ENCODE measurements at regions not wholly inside any gene's neighbourhood (a gene's known extent, or its start where the extent isn't known, plus 50 kb on each side); places are given as distances from the start of the nearest gene placed in this dataset.

DNA sequence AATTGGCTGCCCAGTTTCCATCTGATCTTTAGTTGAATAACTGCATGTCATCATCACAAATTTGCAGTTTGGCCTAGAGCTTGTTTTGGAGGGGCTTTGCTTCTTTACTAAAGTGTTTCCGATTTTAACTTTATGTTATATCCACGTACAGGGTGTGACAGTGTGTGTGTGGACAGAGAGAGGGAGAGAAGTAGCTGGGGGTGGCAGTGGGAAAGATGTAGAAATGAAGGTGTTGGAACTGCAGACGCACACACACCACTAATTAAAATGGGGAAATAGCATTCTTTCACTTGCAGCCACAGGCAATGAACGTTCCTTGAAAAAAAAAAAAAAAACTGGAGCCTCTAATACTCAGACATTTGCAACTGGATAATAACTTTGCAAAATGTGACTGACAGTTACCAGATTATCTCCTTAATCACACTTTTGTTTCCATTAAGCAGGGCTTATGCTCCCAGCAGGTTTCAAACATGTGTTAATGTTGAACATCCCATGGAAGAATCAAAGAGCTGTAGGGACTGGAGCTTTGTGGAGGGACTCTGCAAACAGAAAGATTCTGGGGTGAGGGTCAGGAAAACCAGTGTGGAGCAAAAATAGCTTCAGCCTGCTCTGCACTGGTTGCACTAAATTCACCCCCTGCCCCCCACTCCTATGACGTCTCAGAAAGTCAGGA, 238.1 kb upstream of the TENM4 start:
- in situ Hi-C loops (cut with MboI; ENCODE audit: low sequenced_read_pairs) = no loop called here
- Histone ChIP-seq H3K79me1 (ENCODE audit: low read depth in 1 of 2, low read length in 2 of 2) (no peaks in the 10 kb centered on the region), H4K5ac (ENCODE audit: low read depth, low read length) (no peak overlapping the region), H3K4me1 (ENCODE audit: control insufficient read depth, insufficient read depth, low read length) (no peaks in the 10 kb centered on the region), H3K4me3 (ENCODE audit: insufficient read depth, low read depth, low read length) (no peak overlapping the region), H4K8ac (ENCODE audit: low read depth in 2 of 2, low read length in 2 of 2) (no peak overlapping the region), H2BK20ac (ENCODE audit: low read depth, low read length) (no peak overlapping the region), H3K9me3 (ENCODE audit: control insufficient read depth, insufficient read depth, low read length) (no peaks in the 10 kb centered on the region), H3K56ac (ENCODE audit: extremely low read depth, insufficient read depth, low read length) (no peak overlapping the region), H4K20me1 (ENCODE audit: insufficient read depth, low read length) (no peaks in the 10 kb centered on the region), H3K4ac (ENCODE audit: low read depth, low read length) (no peak overlapping the region), H3K27ac (ENCODE audit: insufficient read depth, low read length) (no peak overlapping the region), H2AK9ac (replicated peaks; ENCODE audit: low read depth, low read length, poor library complexity) (no peak overlapping the region), H3K9me1 (ENCODE audit: insufficient read depth, low read length) (no peaks in the 10 kb centered on the region), H3K18ac (ENCODE audit: low read depth, low read length) (no peak overlapping the region), H2BK120ac (ENCODE audit: low read depth, low read length) (no peak overlapping the region), H2AFZ (replicated peaks; ENCODE audit: low read length, poor library complexity) (no peak overlapping the region), H2AK5ac (ENCODE audit: low read depth, low read length) (no peak overlapping the region), H3K23ac (ENCODE audit: low read depth, low read length) (no peak overlapping the region), H3K14ac (replicated peaks; ENCODE audit: low read depth, low read length) (no peak overlapping the region), H2BK15ac (ENCODE audit: low read depth, low read length) (no peak overlapping the region), H3K4me2 (ENCODE audit: low read depth, low read length) (no peak overlapping the region), H3K27me3 (ENCODE audit: control insufficient read depth, insufficient read depth, low read length) (no peaks in the 10 kb centered on the region), H3K36me3 (ENCODE audit: control insufficient read depth, insufficient read depth, low read length) (no peaks in the 10 kb centered on the region), H2BK5ac (ENCODE audit: low read depth, low read length, poor library complexity, severe bottlenecking) (no peak overlapping the region), H3K9ac (ENCODE audit: low read depth, low read length) (no peak overlapping the region), H4K91ac (ENCODE audit: insufficient read depth, low read depth, low read length) (no peak overlapping the region)
- TF ChIP-seq, protein P1, sequence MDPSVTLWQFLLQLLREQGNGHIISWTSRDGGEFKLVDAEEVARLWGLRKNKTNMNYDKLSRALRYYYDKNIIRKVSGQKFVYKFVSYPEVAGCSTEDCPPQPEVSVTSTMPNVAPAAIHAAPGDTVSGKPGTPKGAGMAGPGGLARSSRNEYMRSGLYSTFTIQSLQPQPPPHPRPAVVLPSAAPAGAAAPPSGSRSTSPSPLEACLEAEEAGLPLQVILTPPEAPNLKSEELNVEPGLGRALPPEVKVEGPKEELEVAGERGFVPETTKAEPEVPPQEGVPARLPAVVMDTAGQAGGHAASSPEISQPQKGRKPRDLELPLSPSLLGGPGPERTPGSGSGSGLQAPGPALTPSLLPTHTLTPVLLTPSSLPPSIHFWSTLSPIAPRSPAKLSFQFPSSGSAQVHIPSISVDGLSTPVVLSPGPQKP (IDR thresholded peaks at IDR 0.05; ENCODE audit: borderline replicate concordance, low read depth, low read length) = no peak
- TF ChIP-seq, protein P2, sequence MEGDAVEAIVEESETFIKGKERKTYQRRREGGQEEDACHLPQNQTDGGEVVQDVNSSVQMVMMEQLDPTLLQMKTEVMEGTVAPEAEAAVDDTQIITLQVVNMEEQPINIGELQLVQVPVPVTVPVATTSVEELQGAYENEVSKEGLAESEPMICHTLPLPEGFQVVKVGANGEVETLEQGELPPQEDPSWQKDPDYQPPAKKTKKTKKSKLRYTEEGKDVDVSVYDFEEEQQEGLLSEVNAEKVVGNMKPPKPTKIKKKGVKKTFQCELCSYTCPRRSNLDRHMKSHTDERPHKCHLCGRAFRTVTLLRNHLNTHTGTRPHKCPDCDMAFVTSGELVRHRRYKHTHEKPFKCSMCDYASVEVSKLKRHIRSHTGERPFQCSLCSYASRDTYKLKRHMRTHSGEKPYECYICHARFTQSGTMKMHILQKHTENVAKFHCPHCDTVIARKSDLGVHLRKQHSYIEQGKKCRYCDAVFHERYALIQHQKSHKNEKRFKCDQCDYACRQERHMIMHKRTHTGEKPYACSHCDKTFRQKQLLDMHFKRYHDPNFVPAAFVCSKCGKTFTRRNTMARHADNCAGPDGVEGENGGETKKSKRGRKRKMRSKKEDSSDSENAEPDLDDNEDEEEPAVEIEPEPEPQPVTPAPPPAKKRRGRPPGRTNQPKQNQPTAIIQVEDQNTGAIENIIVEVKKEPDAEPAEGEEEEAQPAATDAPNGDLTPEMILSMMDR (conservative IDR thresholded peaks at IDR 0.05; ENCODE audit: low read depth, low read length) = no peak
- TF ChIP-seq USF2 (IDR thresholded peaks at IDR 0.05; ENCODE audit: low read depth, low read length) = no peak
- no peak for TF ChIP-seq CHD1 (IDR thresholded peaks at IDR 0.05; ENCODE audit: low read depth, low read length)
- TF ChIP-seq MAFK (IDR thresholded peaks at IDR 0.05; ENCODE audit: low read depth, low read length) = no peak
- no peak for TF ChIP-seq FOS (IDR thresholded peaks at IDR 0.05; ENCODE audit: low read depth, low read length)
- TF ChIP-seq BHLHE40 (IDR thresholded peaks at IDR 0.05; ENCODE audit: low read depth, low read length) = no peak
- CTCF ChIA-PET = interaction anchor here (0.7 kb wide), 1 partner anchor 19 kb away, joined by 4 read pairs; no protein-coding TSS in a partner anchor
- WGBS, 2 experiments (ENCODE audit: extremely low coverage in 2 of 2, insufficient read length in 1 of 2) = no CpG with 5 or more reads among the region's 5 CpGs
- POLR2A ChIA-PET (ENCODE audit: unreplicated experiment) = interaction anchor here (0.6 kb wide), 1 partner anchor 11 kb away, joined by 4 read pairs; no protein-coding TSS in a partner anchor
- ATAC-seq (ENCODE audit: low read depth) (no peak), DNase-seq (no peak)
- intact Hi-C loops (cut with micrococcal nuclease) = no loop called here
- no TSS peak for BruUV-seq (replicated peaks)
- dilution Hi-C loops (cut with HindIII; ENCODE audit: low sequenced_read_pairs, unreplicated experiment) = no loop called here
